ENCODE measurements at regions not wholly inside any gene's neighbourhood (a gene's known extent, or its start where the extent isn't known, plus 50 kb on each side); places are given as distances from the start of the nearest gene placed in this dataset.

GRCh38 chr13:78012046-78012445 is 93.4 kb upstream of the EDNRB start:
- TF ChIP-seq CTCF (IDR thresholded peaks at IDR 0.05) (no peak), POLR2A (IDR thresholded peaks at IDR 0.05) (no peak), POLR2AphosphoS5 (IDR thresholded peaks at IDR 0.05) (no peak)
